ENCODE measurements at regions not wholly inside any gene's neighbourhood (a gene's known extent, or its start where the extent isn't known, plus 50 kb on each side); places are given as distances from the start of the nearest gene placed in this dataset.

GRCh38 chr2:18745431-18746272 is 156.3 kb upstream of the NT5C1B start:
- no peaks in the 10 kb centered on the region for H3K9me3 ChIP-seq (ENCODE audit: low read length)
- no peaks in the 10 kb centered on the region for H4K20me1 ChIP-seq (ENCODE audit: insufficient read depth)
- no peaks in the 10 kb centered on the region for H3K27me3 ChIP-seq (ENCODE audit: insufficient read depth, low read depth, low read length)
- H3K36me3 ChIP-seq (ENCODE audit: insufficient read depth, low read length): no peaks in the 10 kb centered on the region
- H3K4me2 ChIP-seq (ENCODE audit: low read length): no peak overlapping the region
- H3K9me2 ChIP-seq (ENCODE audit: insufficient read depth, low read length): no peaks in the 10 kb centered on the region
- TF ChIP-seq RAD21 (conservative IDR thresholded peaks at IDR 0.05): no peak
- TF ChIP-seq MXI1 (conservative IDR thresholded peaks at IDR 0.05; ENCODE audit: poor library complexity, severe bottlenecking): no peak
- no peak for TF ChIP-seq SMC3 (conservative IDR thresholded peaks at IDR 0.05; ENCODE audit: poor library complexity)
- no peak for TF ChIP-seq POLR2AphosphoS5 (IDR thresholded peaks at IDR 0.05)
- TF ChIP-seq EZH2 (IDR thresholded peaks at IDR 0.05; ENCODE audit: borderline replicate concordance, insufficient read depth, low read length, poor library complexity, severe bottlenecking): no peak
- TF ChIP-seq EP300 (conservative IDR thresholded peaks at IDR 0.05; ENCODE audit: poor library complexity, severe bottlenecking): no peak
- TF ChIP-seq CTCF (IDR thresholded peaks at IDR 0.05; ENCODE audit: poor library complexity, severe bottlenecking): no peak
- no peak for TF ChIP-seq REST (IDR thresholded peaks at IDR 0.05; ENCODE audit: borderline replicate concordance)
- TF ChIP-seq TAF1 (IDR thresholded peaks at IDR 0.05; ENCODE audit: low read depth): no peak
- H3F3A ChIP-seq (ENCODE audit: insufficient read depth, low read length, poor library complexity, severe bottlenecking): no peaks in the 10 kb centered on the region
- H3K27ac ChIP-seq (ENCODE audit: low read length): no peak overlapping the region
- no peak overlapping the region for H2AFZ ChIP-seq (ENCODE audit: low read depth, low read length)
- H3K79me2 ChIP-seq (replicated peaks; ENCODE audit: insufficient read depth, low read length): no peaks in the 10 kb centered on the region
- H3K4me3 ChIP-seq (ENCODE audit: low read length): no peak overlapping the region
- H3K9ac ChIP-seq (ENCODE audit: low read length): no peak overlapping the region

GRCh38 chr2:18741895-18742732 is 152.7 kb upstream of the NT5C1B start:
- Histone ChIP-seq H3K4me2 (ENCODE audit: low read length) (no peak overlapping the region), H3K9me3 (ENCODE audit: low read length) (no peaks in the 10 kb centered on the region), H3K9ac (ENCODE audit: low read length) (no peak overlapping the region), H4K20me1 (ENCODE audit: insufficient read depth) (no peaks in the 10 kb centered on the region), H3K36me3 (ENCODE audit: insufficient read depth, low read length) (no peaks in the 10 kb centered on the region), H3K27ac (ENCODE audit: low read length) (no peak overlapping the region), H3K27me3 (ENCODE audit: insufficient read depth, low read depth, low read length) (no peaks in the 10 kb centered on the region), H3K9me2 (ENCODE audit: insufficient read depth, low read length) (no peaks in the 10 kb centered on the region), H3F3A (ENCODE audit: insufficient read depth, low read length, poor library complexity, severe bottlenecking) (no peaks in the 10 kb centered on the region), H3K4me3 (ENCODE audit: low read length) (no peak overlapping the region), H2AFZ (ENCODE audit: low read depth, low read length) (no peak overlapping the region), H3K79me2 (replicated peaks; ENCODE audit: insufficient read depth, low read length) (no peaks in the 10 kb centered on the region)
- TF ChIP-seq CTCF (IDR thresholded peaks at IDR 0.05; ENCODE audit: poor library complexity, severe bottlenecking) (no peak), MXI1 (conservative IDR thresholded peaks at IDR 0.05; ENCODE audit: poor library complexity, severe bottlenecking) (no peak), POLR2AphosphoS5 (IDR thresholded peaks at IDR 0.05) (no peak), RAD21 (conservative IDR thresholded peaks at IDR 0.05) (no peak), EZH2 (IDR thresholded peaks at IDR 0.05; ENCODE audit: borderline replicate concordance, insufficient read depth, low read length, poor library complexity, severe bottlenecking) (no peak), REST (IDR thresholded peaks at IDR 0.05; ENCODE audit: borderline replicate concordance) (no peak), EP300 (conservative IDR thresholded peaks at IDR 0.05; ENCODE audit: poor library complexity, severe bottlenecking) (no peak), TAF1 (IDR thresholded peaks at IDR 0.05; ENCODE audit: low read depth) (no peak), SMC3 (conservative IDR thresholded peaks at IDR 0.05; ENCODE audit: poor library complexity) (no peak)

Data from neural cell (in vitro differentiated cells).